ENCODE measurements at regions not wholly inside any gene's neighbourhood (a gene's known extent, or its start where the extent isn't known, plus 50 kb on each side); places are given as distances from the start of the nearest gene placed in this dataset.

- DNase-seq = no peak
Observed at GRCh38 chr2:83602753-83603152, 856.3 kb downstream of the SUCLG1 start.

GRCh38 chr2:83596592-83597282, 862.3 kb downstream of the SUCLG1 start:
- no peak for DNase-seq

GRCh38 chr2:83595926-83596325, 863.2 kb downstream of the SUCLG1 start:
- DNase-seq = no peak

GRCh38 chr2:83595121-83595690, 863.9 kb downstream of the SUCLG1 start:
- DNase-seq = no peak

- no peak for DNase-seq
Observed at GRCh38 chr2:83594241-83595120, 864.6 kb downstream of the SUCLG1 start.

- DNase-seq = no peak
Observed at GRCh38 chr2:83587309-83587708, 871.8 kb downstream of the SUCLG1 start.

- no peak for DNase-seq
Observed at GRCh38 chr2:83585250-83585649, 873.8 kb downstream of the SUCLG1 start.

GRCh38 chr2:83584672-83585071, 874.4 kb downstream of the SUCLG1 start:
- DNase-seq = no peak

- no peak for DNase-seq
Observed at GRCh38 chr2:83582589-83582988, 876.5 kb downstream of the SUCLG1 start.

- no peak for DNase-seq
Observed at GRCh38 chr2:83579507-83579906, 879.6 kb downstream of the SUCLG1 start.

- DNase-seq = no peak
Observed at GRCh38 chr2:83578405-83578804, 880.7 kb downstream of the SUCLG1 start.

- no peak for DNase-seq
Observed at GRCh38 chr2:83574614-83575013, 884.5 kb downstream of the SUCLG1 start.

GRCh38 chr2:83573060-83573459, 886.0 kb downstream of the SUCLG1 start:
- no peak for DNase-seq

GRCh38 chr2:83572400-83572799, 886.7 kb downstream of the SUCLG1 start:
- no peak for DNase-seq

- DNase-seq = no peak
Observed at GRCh38 chr2:83567551-83567950, 891.5 kb downstream of the SUCLG1 start.

- no peak for DNase-seq
Observed at GRCh38 chr2:83565626-83566025, 893.5 kb downstream of the SUCLG1 start.

GRCh38 chr2:83565181-83565580, 893.9 kb downstream of the SUCLG1 start:
- DNase-seq = no peak

- DNase-seq = no peak
Observed at GRCh38 chr2:83561592-83561991, 897.5 kb downstream of the SUCLG1 start.

GRCh38 chr2:83536556-83536955, 922.5 kb downstream of the SUCLG1 start:
- no peak for DNase-seq

GRCh38 chr2:83534416-83534815, 924.7 kb downstream of the SUCLG1 start:
- no peak for DNase-seq

- no peak for DNase-seq
Observed at GRCh38 chr2:83531206-83531826, 927.8 kb downstream of the SUCLG1 start.

- DNase-seq = no peak
Observed at GRCh38 chr2:83528767-83529166, 930.3 kb downstream of the SUCLG1 start.

GRCh38 chr2:83522891-83523493, 936.1 kb downstream of the SUCLG1 start:
- DNase-seq = no peak

Measured in 8988T (cell line).